HL-60 (cell line): ENCODE measurements at regions not wholly inside any gene's neighbourhood (a gene's known extent, or its start where the extent isn't known, plus 50 kb on each side); places are given as distances from the start of the nearest gene placed in this dataset.

ENCODE experiments used
- DNase-seq, 2 experiments: peaks; one replicate each; pipeline ENCODE4 v3.0.0-alpha.2; 2010 to 2020; ENCODE audit warnings: low read depth in 1 of 2, low spot score in 1 of 2
- H3K27ac ChIP-seq: fragments of 250-450 bp; sonication (Bioruptor Pico); replicated peaks from 2 replicates; pipeline ENCODE4 v1.5.1; 2020; ENCODE audit warnings: mild to moderate bottlenecking, moderate library complexity
- H3K27me3 ChIP-seq: fragments of 250-450 bp; sonication (Bioruptor Pico); 2 replicates; pipeline ENCODE4 v1.5.1; 2021; ENCODE audit warnings: mild to moderate bottlenecking, moderate library complexity; ENCODE audit not compliant: insufficient read depth, poor library complexity, severe bottlenecking
- H3K4me3 ChIP-seq: replicated peaks from 2 replicates; pipeline ENCODE4 v1.5.1; 2011; ENCODE audit warnings: mild to moderate bottlenecking, control low read depth, low read length; ENCODE audit not compliant: insufficient read depth
- CTCF ChIP-seq: IDR thresholded peaks from one replicate; pipeline ENCODE4 v1.5.1; 2011; ENCODE audit warnings: low read length, control low read depth, inconsistent platforms; ENCODE audit not compliant: insufficient read depth
- GABPA ChIP-seq: IDR thresholded peaks from 2 replicates; pipeline ENCODE4 v1.6.1; 2012; ENCODE audit warnings: low read depth
- POLR2AphosphoS5 ChIP-seq: IDR thresholded peaks from 2 replicates; pipeline ENCODE4 v1.6.1; 2012; ENCODE audit warnings: low read depth
- REST ChIP-seq: IDR thresholded peaks from 2 replicates; pipeline ENCODE4 v1.6.1; 2012; ENCODE audit warnings: low read depth; ENCODE audit not compliant: insufficient replicate concordance
- SPI1 ChIP-seq: IDR thresholded peaks from 2 replicates; pipeline ENCODE4 v1.6.1; 2012; ENCODE audit warnings: low read depth, mild to moderate bottlenecking, borderline replicate concordance

GRCh38 chr18:46397174-46397573 lies 259.8 kb downstream of the LOXHD1 start:
- DNase-seq = no peak

GRCh38 chr18:46398005-46398404 lies 259.0 kb downstream of the LOXHD1 start:
- no peak for DNase-seq
- TF ChIP-seq GABPA (no peak), SPI1 (no peak), REST (no peak), CTCF (no peak), POLR2AphosphoS5 (no peak)
- H3K27me3 ChIP-seq = no peaks in the 10 kb centered on the region

More at GRCh38 chr18:46397174-46397573, 259.8 kb downstream of the LOXHD1 start:
- Histone ChIP-seq H3K27me3 (no peaks in the 10 kb centered on the region), H3K27ac (no peak overlapping the region), H3K4me3 (no peak overlapping the region)
- TF ChIP-seq POLR2AphosphoS5 = no peak
- no peak for TF ChIP-seq GABPA
- no peak for TF ChIP-seq REST
- no peak for TF ChIP-seq SPI1
- no peak for TF ChIP-seq CTCF

GRCh38 chr18:46398625-46399024 lies 258.4 kb downstream of the LOXHD1 start:
- no peak for DNase-seq
- Histone ChIP-seq H3K27me3 (no peaks in the 10 kb centered on the region), H3K27ac (no peak overlapping the region), H3K4me3 (no peak overlapping the region)
- TF ChIP-seq SPI1 = no peak
- no peak for TF ChIP-seq POLR2AphosphoS5
- no peak for TF ChIP-seq REST
- no peak for TF ChIP-seq GABPA
- TF ChIP-seq CTCF = no peak

More at GRCh38 chr18:46398005-46398404, 259.0 kb downstream of the LOXHD1 start:
- H3K27ac ChIP-seq = no peak overlapping the region
- H3K4me3 ChIP-seq = no peak overlapping the region
